Upper lobe of left lung (tissue), 6 donors: ENCODE measurements at regions not wholly inside any gene's neighbourhood (a gene's known extent, or its start where the extent isn't known, plus 50 kb on each side); places are given as distances from the start of the nearest gene placed in this dataset.

ENCODE experiments used
- ATAC-seq, 2 donors: fragments of 200-7000 bp; cut with Tn5 transposase; one replicate each; pipeline ENCODE4 v1.9.1; 2022; ENCODE audit warnings: mild to moderate bottlenecking in 2 of 2, moderate library complexity in 2 of 2; ENCODE audit not compliant: low FRiP score in 2 of 2
- DNase-seq, 2 donors: peaks; one replicate each; pipeline ENCODE4 v3.0.0-alpha.2; 2019 to 2020
- H3K27ac ChIP-seq, 4 donors: fragments of 200-600 bp; sonication (generic); one replicate each; pipeline ENCODE4 v1.5.1; 2016 to 2019
- H3K27me3 ChIP-seq, 4 donors: fragments of 200-600 bp; sonication (generic); one replicate each; pipeline ENCODE4 v1.5.1; 2017 to 2019
- H3K36me3 ChIP-seq, 4 donors: fragments of 200-600 bp; sonication (generic); one replicate each; pipeline ENCODE4 v1.5.1; 2016 to 2019
- H3K4me1 ChIP-seq, 4 donors: fragments of 200-600 bp; sonication (generic); one replicate each; pipeline ENCODE4 v1.5.1; 2018 to 2019
- H3K4me3 ChIP-seq, 4 donors: fragments of 200-600 bp; sonication (generic); one replicate each; pipeline ENCODE4 v1.5.1; 2017 to 2019; ENCODE audit warnings: mild to moderate bottlenecking in 2 of 4, moderate library complexity in 1 of 4
- H3K9me3 ChIP-seq, 4 donors: fragments of 200-600 bp; sonication (generic); one replicate each; pipeline ENCODE4 v1.5.1; 2018 to 2019
- EP300 ChIP-seq, 4 donors: sonication (generic); formaldehyde crosslinking; IDR thresholded peaks; one replicate each; pipeline ENCODE4 v1.5.1; 2017; ENCODE audit warnings: antibody characterized with exemption in 4 of 4, control low read depth in 2 of 4
- POLR2A ChIP-seq, 4 donors: fragments of 450-650 bp; IDR thresholded peaks; one replicate each; pipeline ENCODE4 v1.5.1; 2016 to 2017; ENCODE audit warnings: antibody characterized with exemption in 4 of 4, mild to moderate bottlenecking in 2 of 4
- POLR2AphosphoS5 ChIP-seq, 2 donors: sonication (generic); formaldehyde crosslinking; IDR thresholded peaks; one replicate each; pipeline ENCODE4 v1.5.1; 2017; ENCODE audit warnings: antibody characterized with exemption in 2 of 2
- whole genome bisulfite sequencing, 2 donors: methylation state at CpG; one replicate each; pipeline ENCODE4 v1.1.5; 2017 to 2018; 5-methylcytosine and 5-hydroxymethylcytosine counted together
- TF ChIP-seq, protein P1 (sequence below), 6 experiments: fragments of 450-650 bp in 4 of 6; fragments of 200-600 bp in 2 of 6; sonication (generic) in 2 of 6; IDR thresholded peaks; one replicate each; pipeline ENCODE4 v1.5.1; 2016 to 2019; ENCODE audit warnings: antibody characterized with exemption in 6 of 6
- donor health status: DM: no; HTN: no; CAD: no; lungs with moderate emphysema.
- donor health status: DM: no; HTN: yes; CAD: no; lungs with severe emphysema.

DNA sequence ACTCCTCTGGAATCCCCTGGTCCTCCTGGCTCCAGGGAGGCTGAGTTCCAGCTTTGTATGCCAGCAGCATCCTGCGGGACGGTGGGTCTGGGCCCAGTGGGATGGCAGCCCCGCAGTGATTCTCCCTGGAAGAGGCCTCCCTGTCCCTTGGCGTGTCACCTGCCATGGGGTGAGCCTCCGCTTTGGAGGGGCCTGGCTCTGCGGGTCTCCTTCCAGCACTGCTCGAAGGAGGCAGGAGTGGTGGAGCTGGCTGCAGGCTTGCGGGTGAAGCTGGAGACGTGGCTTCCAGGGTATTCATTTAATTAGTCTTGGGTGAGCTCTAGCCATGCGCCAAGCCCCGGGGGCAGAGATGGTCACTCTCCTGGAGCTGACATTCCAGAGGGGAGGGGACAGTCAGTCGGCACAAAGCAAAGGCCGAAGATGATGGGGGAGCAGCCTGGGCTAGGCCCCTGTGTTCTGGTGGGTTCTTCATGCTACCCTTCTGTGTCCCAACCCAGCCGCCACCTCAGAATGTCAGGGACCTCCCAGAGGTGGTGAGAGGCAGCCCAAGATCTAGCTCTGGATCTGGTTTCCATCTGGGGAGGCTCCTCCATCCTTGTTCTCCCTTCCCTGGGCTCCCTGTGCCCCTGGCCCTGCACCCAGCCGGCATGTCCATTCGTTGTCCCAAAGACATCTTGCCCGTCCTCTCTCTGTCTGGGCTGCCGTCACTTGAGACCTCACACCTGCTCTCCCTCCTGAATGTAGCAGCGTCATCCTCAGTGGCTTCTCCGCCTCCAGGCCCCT is 1332.5 kb downstream of the BRD1 start:
- WGBS, 2 donors: 88 to 91% methylated on average over 18 to 20 of the region's 20 CpGs
- Histone ChIP-seq H3K4me1 (peaks cover 0 to 14% (median 5%) of the 10 kb centered on the region in 4 donors), H3K27ac (no peak overlapping the region), H3K27me3 (peaks cover 0 to 14% (median 6%) of the 10 kb centered on the region in 4 donors), H3K36me3 (no peaks in the 10 kb centered on the region), H3K9me3 (no peaks in the 10 kb centered on the region), H3K4me3 (no peak overlapping the region)
- ATAC-seq: no peak
- DNase-seq: peak; percentile 14 to 59
- no peak for TF ChIP-seq POLR2A (IDR thresholded peaks at IDR 0.05)
- TF ChIP-seq EP300 (IDR thresholded peaks at IDR 0.05): no peak
- no peak for TF ChIP-seq POLR2AphosphoS5 (IDR thresholded peaks at IDR 0.05)

DNA sequence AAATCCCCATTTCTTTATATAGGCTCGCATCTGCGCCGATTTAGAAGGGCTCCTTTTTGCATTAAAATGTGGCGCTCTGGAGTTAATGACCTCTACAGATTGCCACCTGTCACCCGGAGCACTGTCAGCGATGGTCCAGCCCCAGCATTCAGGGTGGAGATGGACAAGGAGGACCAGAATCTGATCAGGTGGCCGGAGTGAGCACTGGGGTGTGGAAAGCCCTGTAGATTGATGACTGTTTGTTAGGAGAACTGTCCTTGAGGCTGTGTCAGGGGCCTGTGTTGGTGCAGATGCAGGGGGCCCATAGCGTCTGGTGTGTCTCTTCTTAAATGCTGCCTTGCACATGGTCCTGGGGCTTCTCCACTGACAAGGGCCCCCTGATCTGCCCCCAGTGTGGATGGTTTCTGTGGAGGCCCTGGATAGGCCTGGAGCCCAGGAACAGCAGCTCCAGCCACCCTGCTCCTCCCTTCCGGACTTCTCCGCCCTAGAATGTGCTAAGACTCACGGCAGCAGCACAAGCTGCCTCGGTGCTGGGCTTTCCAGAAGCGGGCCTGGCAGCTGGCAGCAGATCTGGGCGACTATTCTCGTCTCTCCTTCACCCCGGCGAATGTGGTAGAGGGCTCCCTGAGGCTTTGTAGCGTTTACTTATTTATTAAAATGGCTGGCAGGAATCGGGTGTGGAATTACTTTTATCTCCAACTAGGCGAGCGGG is 1333.3 kb downstream of the BRD1 start:
- H3K27ac ChIP-seq: no peak overlapping the region
- DNase-seq: peak; percentile 11 to 36
- no peaks in the 10 kb centered on the region for H3K36me3 ChIP-seq
- H3K4me3 ChIP-seq: no peak overlapping the region
- peaks cover 0 to 21% (median 9%) of the 10 kb centered on the region in 4 donors for H3K4me1 ChIP-seq
- TF ChIP-seq EP300 (IDR thresholded peaks at IDR 0.05) (no peak), POLR2A (IDR thresholded peaks at IDR 0.05) (no peak), POLR2AphosphoS5 (IDR thresholded peaks at IDR 0.05) (no peak)
- TF ChIP-seq, protein P1, sequence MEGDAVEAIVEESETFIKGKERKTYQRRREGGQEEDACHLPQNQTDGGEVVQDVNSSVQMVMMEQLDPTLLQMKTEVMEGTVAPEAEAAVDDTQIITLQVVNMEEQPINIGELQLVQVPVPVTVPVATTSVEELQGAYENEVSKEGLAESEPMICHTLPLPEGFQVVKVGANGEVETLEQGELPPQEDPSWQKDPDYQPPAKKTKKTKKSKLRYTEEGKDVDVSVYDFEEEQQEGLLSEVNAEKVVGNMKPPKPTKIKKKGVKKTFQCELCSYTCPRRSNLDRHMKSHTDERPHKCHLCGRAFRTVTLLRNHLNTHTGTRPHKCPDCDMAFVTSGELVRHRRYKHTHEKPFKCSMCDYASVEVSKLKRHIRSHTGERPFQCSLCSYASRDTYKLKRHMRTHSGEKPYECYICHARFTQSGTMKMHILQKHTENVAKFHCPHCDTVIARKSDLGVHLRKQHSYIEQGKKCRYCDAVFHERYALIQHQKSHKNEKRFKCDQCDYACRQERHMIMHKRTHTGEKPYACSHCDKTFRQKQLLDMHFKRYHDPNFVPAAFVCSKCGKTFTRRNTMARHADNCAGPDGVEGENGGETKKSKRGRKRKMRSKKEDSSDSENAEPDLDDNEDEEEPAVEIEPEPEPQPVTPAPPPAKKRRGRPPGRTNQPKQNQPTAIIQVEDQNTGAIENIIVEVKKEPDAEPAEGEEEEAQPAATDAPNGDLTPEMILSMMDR (IDR thresholded peaks at IDR 0.05): no peak
- WGBS, 2 donors: 84 to 91% methylated on average over 21 of the region's 21 CpGs
- peaks cover 0 to 21% (median 11%) of the 10 kb centered on the region in 4 donors for H3K27me3 ChIP-seq
- no peak for ATAC-seq
- no peaks in the 10 kb centered on the region for H3K9me3 ChIP-seq

- TF ChIP-seq EP300 (IDR thresholded peaks at IDR 0.05) (no peak), POLR2A (IDR thresholded peaks at IDR 0.05) (no peak), POLR2AphosphoS5 (IDR thresholded peaks at IDR 0.05) (no peak)
- TF ChIP-seq, protein P1 (IDR thresholded peaks at IDR 0.05): no peak
- Histone ChIP-seq H3K27me3 (peaks cover 0 to 24% (median 11%) of the 10 kb centered on the region in 4 donors), H3K27ac (no peak overlapping the region), H3K9me3 (no peaks in the 10 kb centered on the region), H3K36me3 (no peaks in the 10 kb centered on the region), H3K4me3 (no peak overlapping the region), H3K4me1 (peaks cover 0 to 25% (median 9%) of the 10 kb centered on the region in 4 donors)
- WGBS, 2 donors: 81 to 85% methylated on average over 6 of the region's 6 CpGs
- ATAC-seq (peak in 1 of 2 donors; percentile 21), DNase-seq (peak in 1 of 2 donors; percentile 14)
These were observed 1333.9 kb downstream of the BRD1 start for GRCh38 chr22:48493733-48494132.

- Histone ChIP-seq H3K27ac (no peak overlapping the region), H3K36me3 (no peaks in the 10 kb centered on the region), H3K4me1 (peaks cover 0 to 26% (median 9%) of the 10 kb centered on the region in 4 donors), H3K27me3 (peaks cover 0 to 24% (median 12%) of the 10 kb centered on the region in 4 donors), H3K4me3 (no peak overlapping the region), H3K9me3 (no peaks in the 10 kb centered on the region)
- peak in 1 of 2 donors; percentile 56 for DNase-seq
- no peak for TF ChIP-seq POLR2AphosphoS5 (IDR thresholded peaks at IDR 0.05)
- TF ChIP-seq, protein P1 (IDR thresholded peaks at IDR 0.05): peak; percentile 44 to 85 (median 70)
- peak; percentile 39 to 77 for ATAC-seq
- 38 to 39% methylated on average over 19 of the region's 19 CpGs for WGBS, 2 donors
These were observed 1335.0 kb downstream of the BRD1 start for GRCh38 chr22:48492366-48493320.
